ENCODE measurements at regions not wholly inside any gene's neighbourhood (a gene's known extent, or its start where the extent isn't known, plus 50 kb on each side); places are given as distances from the start of the nearest gene placed in this dataset.
"Not testable (repeated sequence)": the region's sequence is repeated elsewhere in the genome, so short reads cannot be mapped to it uniquely, and the experiment has no call there.

GRCh38 chr2:176885661-176886060 is 326.9 kb upstream of the HNRNPA3 start:
- no peak for DNase-seq

- DNase-seq: no peak
Measured at GRCh38 chr2:176891105-176891504, 321.5 kb upstream of the HNRNPA3 start.

GRCh38 chr2:176891857-176892256 is 320.7 kb upstream of the HNRNPA3 start:
- DNase-seq: no peak

- no peak for DNase-seq
Measured at GRCh38 chr2:176892676-176893226, 319.8 kb upstream of the HNRNPA3 start.

GRCh38 chr2:176895158-176895557 is 317.4 kb upstream of the HNRNPA3 start:
- DNase-seq: no peak

- no peak for DNase-seq
Measured at GRCh38 chr2:176902454-176902853, 310.1 kb upstream of the HNRNPA3 start.

- DNase-seq: not testable (repeated sequence)
Measured at GRCh38 chr2:176904053-176904452, 308.5 kb upstream of the HNRNPA3 start.

GRCh38 chr2:176907341-176907740 is 305.3 kb upstream of the HNRNPA3 start:
- no peak for DNase-seq

GRCh38 chr2:176910828-176911227 is 301.8 kb upstream of the HNRNPA3 start:
- no peak for DNase-seq

GRCh38 chr2:176913955-176914354 is 298.6 kb upstream of the HNRNPA3 start:
- no peak for DNase-seq

- DNase-seq: no peak
Measured at GRCh38 chr2:176914371-176914770, 298.2 kb upstream of the HNRNPA3 start.

- DNase-seq: not testable (repeated sequence)
Measured at GRCh38 chr2:176922545-176922944, 290.0 kb upstream of the HNRNPA3 start.

GRCh38 chr2:176923205-176923604 is 289.4 kb upstream of the HNRNPA3 start:
- DNase-seq: no peak

GRCh38 chr2:176924909-176925534 is 287.6 kb upstream of the HNRNPA3 start:
- no peak for DNase-seq

- no peak for DNase-seq
Measured at GRCh38 chr2:176926453-176926852, 286.1 kb upstream of the HNRNPA3 start.

- DNase-seq: not testable (repeated sequence)
Measured at GRCh38 chr2:176929387-176929786, 283.2 kb upstream of the HNRNPA3 start.

GRCh38 chr2:176931588-176932563 is 280.7 kb upstream of the HNRNPA3 start:
- DNase-seq: no peak

GRCh38 chr2:176934131-176934530 is 278.5 kb upstream of the HNRNPA3 start:
- no peak for DNase-seq

GRCh38 chr2:176934869-176935415 is 277.7 kb upstream of the HNRNPA3 start:
- DNase-seq: no peak

GRCh38 chr2:176935543-176936102 is 277.0 kb upstream of the HNRNPA3 start:
- no peak for DNase-seq

GRCh38 chr2:176936410-176936809 is 276.2 kb upstream of the HNRNPA3 start:
- no peak for DNase-seq

GRCh38 chr2:176944998-176945397 is 267.6 kb upstream of the HNRNPA3 start:
- no peak for DNase-seq

- no peak for DNase-seq
Measured at GRCh38 chr2:176947754-176948153, 264.8 kb upstream of the HNRNPA3 start.

All from activated naive CD4-positive, alpha-beta T cell treated with Interleukin-2 at 50 U/mL for 16 hours (primary cell).